MM.1S (cell line): ENCODE measurements at regions not wholly inside any gene's neighbourhood (a gene's known extent, or its start where the extent isn't known, plus 50 kb on each side); places are given as distances from the start of the nearest gene placed in this dataset.

Source experiments
- DNase-seq: peaks from one replicate; pipeline ENCODE4 v3.0.0-alpha.2; 2015
- H2AFZ ChIP-seq: fragments of 300-600 bp; sonication (generic); 2 replicates; pipeline ENCODE4 v1.6.0; 2016; ENCODE audit warnings: antibody characterized with exemption, low read length
- H3F3A ChIP-seq: fragments of 300-600 bp; sonication (generic); 2 replicates; pipeline ENCODE4 v1.6.1; 2016; ENCODE audit warnings: mild to moderate bottlenecking, antibody characterized with exemption, low read length, moderate library complexity, mixed read lengths; ENCODE audit not compliant: insufficient read depth
- H3K27ac ChIP-seq: fragments of 300-600 bp; sonication (generic); 2 replicates; pipeline ENCODE4 v1.5.1; 2016; ENCODE audit warnings: mild to moderate bottlenecking, low read length
- H3K27me3 ChIP-seq: fragments of 300-600 bp; sonication (generic); replicated peaks from 2 replicates; pipeline ENCODE4 v1.6.0; 2016; ENCODE audit warnings: low read length; ENCODE audit not compliant: insufficient read depth
- H3K36me3 ChIP-seq: fragments of 300-600 bp; sonication (generic); replicated peaks from 2 replicates; pipeline ENCODE4 v1.6.1; 2016; ENCODE audit warnings: mild to moderate bottlenecking, low read length, mixed read lengths; ENCODE audit not compliant: insufficient read depth
- H3K4me1 ChIP-seq: fragments of 300-600 bp; sonication (generic); 2 replicates; pipeline ENCODE4 v1.6.1; 2016; ENCODE audit warnings: low read length, mixed read lengths
- H3K4me2 ChIP-seq: fragments of 300-600 bp; sonication (generic); 2 replicates; pipeline ENCODE4 v1.6.0; 2016; ENCODE audit warnings: low read depth, low read length
- H3K4me3 ChIP-seq: fragments of 300-600 bp; sonication (generic); 2 replicates; pipeline ENCODE4 v1.5.1; 2016; ENCODE audit warnings: low read length, mixed read lengths
- H3K79me2 ChIP-seq: fragments of 300-600 bp; sonication (generic); 2 replicates; pipeline ENCODE4 v1.6.1; 2016; ENCODE audit warnings: mixed run types, low read length, mixed read lengths
- H3K9ac ChIP-seq: fragments of 300-600 bp; sonication (generic); 2 replicates; pipeline ENCODE4 v1.6.1; 2016; ENCODE audit warnings: low read length, mixed read lengths
- H3K9me2 ChIP-seq: fragments of 300-600 bp; sonication (generic); replicated peaks from 2 replicates; pipeline ENCODE4 v1.6.1; 2016; ENCODE audit warnings: mild to moderate bottlenecking, low read length, mixed read lengths; ENCODE audit not compliant: insufficient read depth
- H3K9me3 ChIP-seq: fragments of 300-600 bp; sonication (generic); replicated peaks from 2 replicates; pipeline ENCODE4 v1.6.1; 2016; ENCODE audit warnings: mild to moderate bottlenecking, low read length, mixed read lengths; ENCODE audit not compliant: insufficient read depth
- H4K20me1 ChIP-seq: fragments of 300-600 bp; sonication (generic); 2 replicates; pipeline ENCODE4 v1.6.1; 2016; ENCODE audit warnings: mild to moderate bottlenecking, low read length, moderate library complexity, mixed read lengths; ENCODE audit not compliant: insufficient read depth
- EZH2 ChIP-seq: fragments of 300-600 bp; sonication (generic); optimal IDR thresholded peaks from 2 replicates; pipeline ENCODE3; 2017; ENCODE audit warnings: low read depth, mild to moderate bottlenecking, antibody characterized with exemption, low read length, mixed read lengths
- EZH2phosphoT487 ChIP-seq: fragments of 300-600 bp; sonication (generic); IDR thresholded peaks from 2 replicates; pipeline ENCODE4 v1.6.1; 2018; ENCODE audit warnings: antibody characterized with exemption, low read length
- TF ChIP-seq, protein P1 (sequence below): fragments of 300-600 bp; sonication (generic); IDR thresholded peaks from 2 replicates; pipeline ENCODE4 v1.5.1; 2016; ENCODE audit warnings: antibody characterized with exemption, low read length, mixed read lengths

- Histone ChIP-seq H3K27me3 (no peaks in the 10 kb centered on the region), H3K79me2 (no peaks in the 10 kb centered on the region), H3K9me2 (no peaks in the 10 kb centered on the region), H3K36me3 (no peaks in the 10 kb centered on the region), H3K27ac (no peak overlapping the region), H4K20me1 (no peaks in the 10 kb centered on the region), H3F3A (no peaks in the 10 kb centered on the region), H3K9me3 (no peaks in the 10 kb centered on the region), H3K4me2 (no peak overlapping the region), H2AFZ (no peak overlapping the region), H3K4me3 (no peak overlapping the region), H3K4me1 (no peaks in the 10 kb centered on the region), H3K9ac (no peak overlapping the region)
- TF ChIP-seq, protein P1, sequence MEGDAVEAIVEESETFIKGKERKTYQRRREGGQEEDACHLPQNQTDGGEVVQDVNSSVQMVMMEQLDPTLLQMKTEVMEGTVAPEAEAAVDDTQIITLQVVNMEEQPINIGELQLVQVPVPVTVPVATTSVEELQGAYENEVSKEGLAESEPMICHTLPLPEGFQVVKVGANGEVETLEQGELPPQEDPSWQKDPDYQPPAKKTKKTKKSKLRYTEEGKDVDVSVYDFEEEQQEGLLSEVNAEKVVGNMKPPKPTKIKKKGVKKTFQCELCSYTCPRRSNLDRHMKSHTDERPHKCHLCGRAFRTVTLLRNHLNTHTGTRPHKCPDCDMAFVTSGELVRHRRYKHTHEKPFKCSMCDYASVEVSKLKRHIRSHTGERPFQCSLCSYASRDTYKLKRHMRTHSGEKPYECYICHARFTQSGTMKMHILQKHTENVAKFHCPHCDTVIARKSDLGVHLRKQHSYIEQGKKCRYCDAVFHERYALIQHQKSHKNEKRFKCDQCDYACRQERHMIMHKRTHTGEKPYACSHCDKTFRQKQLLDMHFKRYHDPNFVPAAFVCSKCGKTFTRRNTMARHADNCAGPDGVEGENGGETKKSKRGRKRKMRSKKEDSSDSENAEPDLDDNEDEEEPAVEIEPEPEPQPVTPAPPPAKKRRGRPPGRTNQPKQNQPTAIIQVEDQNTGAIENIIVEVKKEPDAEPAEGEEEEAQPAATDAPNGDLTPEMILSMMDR: no peak
- no peak for TF ChIP-seq EZH2
- no peak for TF ChIP-seq EZH2phosphoT487
- no peak for DNase-seq
These were observed 319.5 kb upstream of the HSF2 start for GRCh38 chr6:122079916-122080315.

GRCh38 chr6:122081921-122082320 lies 317.5 kb upstream of the HSF2 start:
- no peak overlapping the region for H3K9ac ChIP-seq
- H3K4me3 ChIP-seq: no peak overlapping the region
- no peaks in the 10 kb centered on the region for H3K4me1 ChIP-seq
- no peaks in the 10 kb centered on the region for H3F3A ChIP-seq
- no peak overlapping the region for H3K4me2 ChIP-seq
- no peak overlapping the region for H2AFZ ChIP-seq
- no peak overlapping the region for H3K27ac ChIP-seq
- no peaks in the 10 kb centered on the region for H4K20me1 ChIP-seq
- H3K27me3 ChIP-seq: no peaks in the 10 kb centered on the region
- DNase-seq: no peak
- TF ChIP-seq EZH2phosphoT487 (no peak), EZH2 (no peak)
- TF ChIP-seq, protein P1: no peak
- no peaks in the 10 kb centered on the region for H3K79me2 ChIP-seq
- no peaks in the 10 kb centered on the region for H3K9me2 ChIP-seq
- H3K36me3 ChIP-seq: no peaks in the 10 kb centered on the region
- H3K9me3 ChIP-seq: no peaks in the 10 kb centered on the region

GRCh38 chr6:122082370-122082769 lies 317.1 kb upstream of the HSF2 start:
- Histone ChIP-seq H3K9me2 (no peaks in the 10 kb centered on the region), H2AFZ (no peak overlapping the region), H3K4me2 (no peak overlapping the region), H3K9ac (no peak overlapping the region), H3K9me3 (no peaks in the 10 kb centered on the region), H3K27ac (no peak overlapping the region), H3F3A (no peaks in the 10 kb centered on the region), H3K4me1 (no peaks in the 10 kb centered on the region), H3K36me3 (no peaks in the 10 kb centered on the region), H3K79me2 (no peaks in the 10 kb centered on the region), H3K4me3 (no peak overlapping the region), H4K20me1 (no peaks in the 10 kb centered on the region), H3K27me3 (no peaks in the 10 kb centered on the region)
- DNase-seq: no peak
- TF ChIP-seq, protein P1: no peak
- no peak for TF ChIP-seq EZH2phosphoT487
- no peak for TF ChIP-seq EZH2
